RCC 7860 (cell line): ENCODE measurements at regions not wholly inside any gene's neighbourhood (a gene's known extent, or its start where the extent isn't known, plus 50 kb on each side); places are given as distances from the start of the nearest gene placed in this dataset.

ENCODE experiments used
- DNase-seq: peaks from one replicate; pipeline ENCODE4 v3.0.0-alpha.2; 2015; ENCODE audit warnings: low spot score
- FAIRE-seq: peaks from 2 replicates; lab custom pipeline; 2012; peaks lifted over from hg19 to GRCh38; lab: Jason Lieb, UNC

DNA sequence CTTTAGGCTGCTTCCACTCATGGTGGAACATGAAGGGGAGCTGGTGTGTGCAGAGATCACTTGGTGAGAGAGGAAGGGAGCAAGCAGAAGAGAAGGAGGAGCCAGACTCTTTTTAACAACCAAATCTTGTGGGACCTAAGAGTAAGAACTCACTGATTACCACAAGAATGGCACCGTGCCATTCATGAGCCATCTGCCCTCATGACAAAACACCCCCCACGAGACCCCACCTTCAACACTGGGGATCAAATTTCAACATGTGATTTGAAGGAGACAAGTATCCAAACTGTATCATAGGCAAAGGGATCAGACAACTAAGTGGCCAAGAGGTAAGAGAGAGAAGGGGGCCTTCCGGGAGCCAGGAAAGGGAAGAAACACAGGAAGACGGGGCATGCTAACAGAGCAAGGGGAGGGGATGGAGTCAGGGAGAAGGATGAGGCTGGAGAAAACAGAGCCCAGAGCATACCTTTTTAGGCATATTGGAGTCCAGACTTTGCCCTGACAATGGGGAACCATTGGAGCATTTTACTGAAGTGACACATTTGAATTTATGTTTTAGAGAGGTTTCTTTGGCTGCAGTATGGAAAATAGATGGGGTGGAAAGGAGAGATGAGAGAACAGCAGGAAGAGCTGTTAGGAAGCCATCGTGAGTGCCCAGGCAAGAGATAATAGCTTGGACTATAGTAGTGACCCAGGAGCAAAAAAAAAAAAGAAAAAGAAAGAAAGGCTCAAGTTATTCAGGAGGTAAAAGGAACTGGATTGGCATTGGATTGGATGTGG is 204.4 kb upstream of the NUDT4 start:
- DNase-seq = no peak
- FAIRE-seq = no peak

- DNase-seq = no peak
- FAIRE-seq = no peak
Measured at GRCh38 chr12:93174048-93174447, 203.7 kb upstream of the NUDT4 start.

DNA sequence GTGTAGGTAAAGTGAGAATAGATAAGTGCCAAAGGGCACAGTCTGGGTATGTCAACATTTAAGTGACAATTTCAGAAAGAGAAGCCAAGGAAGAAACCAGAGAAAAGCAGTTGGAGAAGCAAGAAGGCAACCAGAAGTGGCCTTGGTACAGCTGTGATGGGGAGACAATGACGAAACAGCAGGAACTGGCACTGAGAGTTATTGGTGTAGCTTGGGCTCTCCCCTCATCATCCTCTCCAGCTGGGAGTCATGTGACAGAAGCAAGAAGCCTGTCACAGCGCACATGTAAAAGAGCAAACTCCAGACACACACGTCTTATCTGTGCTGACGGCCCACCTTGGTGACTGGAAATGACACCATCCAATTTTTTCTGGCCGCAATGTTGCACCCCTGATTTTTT is 203.3 kb upstream of the NUDT4 start:
- no peak for FAIRE-seq
- DNase-seq = no peak

DNA sequence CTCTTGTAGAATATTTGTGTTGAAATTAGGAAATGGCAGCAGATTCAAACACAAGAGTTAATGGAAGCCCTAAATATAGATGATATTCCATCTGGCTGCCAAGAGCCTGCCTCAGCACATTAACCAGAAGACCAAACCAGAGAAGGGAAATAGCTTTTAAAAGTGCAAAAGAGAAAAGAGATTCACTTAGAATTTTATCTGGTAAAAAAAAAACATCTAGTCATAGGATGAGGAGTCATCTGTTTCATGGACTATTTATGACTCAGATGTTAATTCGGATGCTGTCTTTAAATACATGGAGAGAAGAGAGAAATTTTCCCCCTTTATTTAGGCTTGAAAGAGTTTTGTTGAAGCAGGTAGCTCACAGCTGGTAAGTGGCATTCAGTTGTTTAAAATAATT is 201.6 kb upstream of the NUDT4 start:
- DNase-seq = no peak

GRCh38 chr12:93176610-93177126 is 201.1 kb upstream of the NUDT4 start:
- no peak for DNase-seq
- FAIRE-seq = no peak

More for the DNA sequence above, 201.6 kb upstream of the NUDT4 start:
- FAIRE-seq = no peak

GRCh38 chr12:93177208-93178153 is 200.2 kb upstream of the NUDT4 start:
- FAIRE-seq (no peak), DNase-seq (no peak)

DNA sequence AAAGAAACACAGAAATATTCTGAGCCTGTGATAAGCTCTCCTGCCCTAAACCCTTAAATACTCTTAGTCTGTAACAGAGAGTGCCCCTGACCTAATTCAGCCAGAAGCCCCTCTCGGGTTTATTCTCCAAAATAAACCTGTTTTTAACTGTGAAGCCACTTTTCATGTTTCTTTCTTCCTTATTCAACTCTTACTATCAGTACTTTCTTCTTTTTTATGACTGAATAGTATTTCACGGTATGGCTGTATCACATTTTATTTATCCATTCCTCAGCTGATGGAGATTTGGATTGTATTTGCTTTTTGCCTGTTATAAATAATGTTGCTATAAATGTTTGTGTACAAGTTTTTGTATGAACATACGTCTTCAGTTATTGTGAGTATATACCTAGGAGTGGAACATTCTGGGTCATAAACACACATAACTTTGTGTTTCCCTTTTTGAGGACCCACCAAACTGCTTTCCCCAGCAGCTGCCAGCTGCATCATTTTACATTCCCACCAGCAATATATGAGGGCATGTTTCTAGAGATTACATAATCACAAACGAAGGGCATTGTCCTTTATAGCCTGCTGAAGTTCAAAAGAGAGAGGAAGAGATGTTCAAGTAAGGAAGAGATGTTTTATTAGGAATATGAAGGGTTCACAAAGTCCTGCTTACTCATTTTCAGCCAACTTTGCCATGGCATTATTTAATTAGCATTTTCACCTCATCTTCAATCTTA is 199.4 kb upstream of the NUDT4 start:
- no peak for FAIRE-seq
- no peak for DNase-seq

DNA sequence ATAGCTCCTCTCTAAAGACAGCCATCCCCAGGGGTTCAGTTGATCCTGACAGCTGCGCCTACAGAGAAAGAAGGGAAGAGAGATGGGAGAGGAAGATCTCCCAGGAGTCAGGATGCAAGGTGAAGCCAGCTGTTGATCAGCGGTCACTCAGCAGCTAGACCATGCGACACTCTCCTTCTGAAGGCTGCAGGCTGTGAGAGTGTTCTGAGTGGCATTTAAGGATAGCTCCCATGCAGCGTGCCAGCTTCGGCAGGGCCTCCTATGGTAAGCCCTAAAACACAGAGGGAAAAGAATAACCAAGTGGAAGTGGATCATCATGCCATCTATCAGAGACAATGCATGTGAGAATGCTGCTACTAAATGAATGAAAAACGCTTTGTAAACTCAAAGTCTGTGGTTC is 197.9 kb upstream of the NUDT4 start:
- FAIRE-seq (no peak), DNase-seq (no peak)

GRCh38 chr12:93180566-93180965 is 197.2 kb upstream of the NUDT4 start:
- DNase-seq (no peak), FAIRE-seq (no peak)

- DNase-seq (no peak), FAIRE-seq (no peak)
Measured at GRCh38 chr12:93181409-93181965, 196.2 kb upstream of the NUDT4 start.

DNA sequence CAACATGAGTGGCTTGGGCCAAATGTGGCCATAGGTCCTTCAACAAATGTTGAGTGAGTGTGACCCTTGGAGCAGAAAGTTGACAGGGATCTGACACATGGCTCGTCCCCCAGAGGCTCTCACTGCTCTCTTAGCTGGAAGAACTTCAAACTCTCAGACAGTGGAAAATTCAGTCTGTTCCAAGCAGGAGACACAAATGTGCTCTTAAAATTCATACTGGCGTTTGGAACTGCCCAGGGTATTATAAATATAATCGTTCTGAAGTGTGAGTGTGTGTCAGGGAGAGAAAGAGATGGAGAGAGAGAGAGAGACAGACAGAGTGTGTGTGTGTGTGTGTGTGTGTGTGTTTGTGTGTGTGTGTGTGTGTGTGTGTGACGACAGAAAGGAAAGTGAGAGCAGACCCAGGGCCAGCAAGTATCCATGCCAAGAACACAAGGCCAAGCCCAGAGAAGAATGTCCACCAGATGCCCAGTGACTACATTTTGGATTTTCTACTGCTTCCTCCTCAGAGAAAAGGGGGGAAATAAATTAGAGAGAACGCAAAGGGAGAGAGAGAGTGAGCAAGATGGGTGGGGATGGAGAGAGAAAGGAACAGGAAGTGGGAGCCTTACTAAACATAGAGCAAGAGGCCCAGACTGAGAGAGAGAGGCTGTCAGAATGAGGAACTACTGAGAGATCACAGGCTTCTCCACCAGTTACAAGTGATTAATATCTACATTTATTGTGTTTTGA is 193.6 kb upstream of the NUDT4 start:
- DNase-seq = no peak
- no peak for FAIRE-seq

DNA sequence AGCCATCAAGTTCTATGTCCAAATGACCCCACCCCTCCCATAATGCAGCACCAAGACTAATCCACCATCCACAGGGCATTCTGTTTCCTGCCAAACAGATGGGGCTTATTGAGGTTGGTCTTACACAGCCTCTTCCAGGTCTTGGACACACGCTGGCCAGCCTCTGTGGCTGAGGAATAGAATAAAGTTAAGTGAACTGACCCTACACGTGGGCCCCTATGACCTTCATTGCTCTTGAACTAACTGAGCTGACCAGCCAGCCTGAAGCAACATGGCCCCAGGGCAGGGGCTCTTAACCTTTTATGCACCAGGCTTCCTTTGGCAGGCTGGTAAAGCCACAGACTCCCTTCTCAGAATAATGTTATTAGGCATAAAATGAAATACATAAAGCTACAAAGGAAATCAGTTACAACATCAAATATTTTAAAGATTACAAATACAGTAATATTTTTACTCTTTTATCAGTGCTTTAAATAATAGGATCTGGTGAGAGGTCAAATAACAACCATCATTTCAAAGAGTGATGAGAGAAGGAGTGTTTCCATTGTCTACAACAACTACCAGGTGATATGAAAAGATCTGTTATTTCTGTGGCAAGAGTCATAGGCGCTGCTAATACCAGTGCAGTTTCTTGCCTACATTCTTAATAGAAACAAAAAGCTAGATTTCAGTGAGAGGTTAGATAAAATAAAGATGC is 192.9 kb upstream of the NUDT4 start:
- no peak for FAIRE-seq
- no peak for DNase-seq

GRCh38 chr12:93185369-93185741 is 192.4 kb upstream of the NUDT4 start:
- no peak for DNase-seq
- no peak for FAIRE-seq

GRCh38 chr12:93186131-93186530 is 191.6 kb upstream of the NUDT4 start:
- no peak for FAIRE-seq
- no peak for DNase-seq

DNA sequence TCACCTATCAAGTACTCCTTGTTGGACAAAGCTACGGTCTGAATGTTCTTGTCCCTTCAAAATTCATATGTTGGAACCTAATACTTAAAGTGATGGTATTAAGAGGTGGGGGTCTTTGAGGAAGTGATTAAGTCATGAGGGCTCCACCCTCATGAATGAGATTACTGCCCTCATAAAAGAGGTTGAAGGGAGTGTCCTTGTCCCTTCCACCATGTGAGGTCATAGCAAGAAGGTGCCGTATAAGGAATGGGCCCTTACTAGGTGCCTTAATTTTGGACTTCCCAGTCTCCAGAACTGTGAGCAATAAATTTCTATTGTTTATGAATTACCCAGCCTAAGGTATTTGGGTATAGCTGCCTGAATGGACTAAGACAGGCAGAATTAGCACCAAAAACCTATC is 191.1 kb upstream of the NUDT4 start:
- FAIRE-seq = no peak

GRCh38 chr12:93191423-93191822 is 186.3 kb upstream of the NUDT4 start:
- FAIRE-seq (no peak), DNase-seq (no peak)

More for the DNA sequence above, 191.1 kb upstream of the NUDT4 start:
- DNase-seq = no peak

- no peak for DNase-seq
- no peak for FAIRE-seq
Measured at GRCh38 chr12:93191956-93192355, 185.8 kb upstream of the NUDT4 start.

DNA sequence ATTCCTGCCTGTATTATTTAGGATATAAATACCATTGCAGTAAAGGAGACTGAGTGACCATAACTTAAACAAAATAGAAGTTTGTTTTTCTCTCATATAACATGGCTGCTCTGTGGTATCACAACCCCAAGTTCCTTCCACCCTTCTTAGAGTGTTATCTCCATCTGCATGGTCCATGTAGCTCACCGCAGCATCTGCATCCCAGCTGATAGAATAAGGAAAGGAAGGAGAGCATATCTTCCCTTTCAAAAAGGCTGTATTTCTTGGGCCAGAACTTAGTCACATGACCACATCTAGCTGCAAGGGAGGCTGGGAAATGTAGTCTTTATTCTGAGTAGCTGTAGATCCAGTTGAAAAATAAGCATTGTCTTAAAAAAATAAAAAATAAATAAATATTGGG is 184.8 kb upstream of the NUDT4 start:
- DNase-seq = no peak
- FAIRE-seq = no peak

GRCh38 chr12:93195511-93195910 is 182.2 kb upstream of the NUDT4 start:
- DNase-seq (no peak), FAIRE-seq (no peak)
